Activated CD8-positive, alpha-beta T cell treated with anti-CD3 and anti-CD28 coated beads for 36 hours (primary cell): ENCODE measurements at regions not wholly inside any gene's neighbourhood (a gene's known extent, or its start where the extent isn't known, plus 50 kb on each side); places are given as distances from the start of the nearest gene placed in this dataset.

Experiments
- ATAC-seq: fragments of 200-7000 bp; cut with Tn5 transposase; one replicate; pipeline ENCODE4 v1.10.0; 2021; ENCODE audit warnings: mild to moderate bottlenecking, moderate library complexity
- CTCF ChIA-PET: fragments of 350-600 bp; sonication (Branson Sonifier 250); formaldehyde crosslinking; loops from one replicate; lab custom pipeline; 2021; ENCODE audit warnings: antibody characterized with exemption; lab: Charles Lee
- POLR2A ChIA-PET: fragments of 350-600 bp; sonication (Branson Sonifier 250); formaldehyde crosslinking; loops from one replicate; lab custom pipeline; 2021; ENCODE audit warnings: antibody characterized with exemption; lab: Charles Lee
- DNase-seq: peaks from one replicate; pipeline ENCODE4 v3.0.0-alpha.2; 2020
- H3K27ac Mint-ChIP-seq: one replicate; pipeline ENCODE4 v1.8.0; 2021; ENCODE audit warnings: mild to moderate bottlenecking, mixed read lengths
- H3K27me3 Mint-ChIP-seq: one replicate; pipeline ENCODE4 v1.8.0; 2021; ENCODE audit warnings: mixed read lengths
- H3K36me3 Mint-ChIP-seq: one replicate; pipeline ENCODE4 v1.8.0; 2021; ENCODE audit warnings: low read depth, mixed read lengths
- H3K4me1 Mint-ChIP-seq: one replicate; pipeline ENCODE4 v1.8.0; 2021; ENCODE audit warnings: low read depth, mixed read lengths
- H3K4me3 Mint-ChIP-seq: one replicate; pipeline ENCODE4 v1.8.0; 2021; ENCODE audit warnings: mild to moderate bottlenecking, moderate library complexity, mixed read lengths
- H3K9me3 Mint-ChIP-seq: one replicate; pipeline ENCODE4 v1.8.0; 2021; ENCODE audit warnings: mixed read lengths
- intact Hi-C: fragments of 100-400 bp; cut with micrococcal nuclease; formaldehyde crosslinking; loops from one replicate; pipeline ENCODE4 v1.10.0; 2022
- TF ChIP-seq, protein P1 (sequence below): fragments of 200-600 bp; IDR thresholded peaks from one replicate; pipeline ENCODE4 v1.8.0; 2022; ENCODE audit warnings: antibody characterized with exemption, mild to moderate bottlenecking

- CTCF ChIA-PET, result no interaction called here
- DNase-seq (no peak), ATAC-seq (no peak)
- no peak overlapping the region for H3K27ac Mint-ChIP-seq
- no peaks in the 10 kb centered on the region for H3K27me3 Mint-ChIP-seq
- H3K4me1 Mint-ChIP-seq, result no peaks in the 10 kb centered on the region
- TF ChIP-seq, protein P1, sequence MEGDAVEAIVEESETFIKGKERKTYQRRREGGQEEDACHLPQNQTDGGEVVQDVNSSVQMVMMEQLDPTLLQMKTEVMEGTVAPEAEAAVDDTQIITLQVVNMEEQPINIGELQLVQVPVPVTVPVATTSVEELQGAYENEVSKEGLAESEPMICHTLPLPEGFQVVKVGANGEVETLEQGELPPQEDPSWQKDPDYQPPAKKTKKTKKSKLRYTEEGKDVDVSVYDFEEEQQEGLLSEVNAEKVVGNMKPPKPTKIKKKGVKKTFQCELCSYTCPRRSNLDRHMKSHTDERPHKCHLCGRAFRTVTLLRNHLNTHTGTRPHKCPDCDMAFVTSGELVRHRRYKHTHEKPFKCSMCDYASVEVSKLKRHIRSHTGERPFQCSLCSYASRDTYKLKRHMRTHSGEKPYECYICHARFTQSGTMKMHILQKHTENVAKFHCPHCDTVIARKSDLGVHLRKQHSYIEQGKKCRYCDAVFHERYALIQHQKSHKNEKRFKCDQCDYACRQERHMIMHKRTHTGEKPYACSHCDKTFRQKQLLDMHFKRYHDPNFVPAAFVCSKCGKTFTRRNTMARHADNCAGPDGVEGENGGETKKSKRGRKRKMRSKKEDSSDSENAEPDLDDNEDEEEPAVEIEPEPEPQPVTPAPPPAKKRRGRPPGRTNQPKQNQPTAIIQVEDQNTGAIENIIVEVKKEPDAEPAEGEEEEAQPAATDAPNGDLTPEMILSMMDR, result no peak
- H3K36me3 Mint-ChIP-seq, result no peaks in the 10 kb centered on the region
- POLR2A ChIA-PET, result no interaction called here
- no peaks in the 10 kb centered on the region for H3K9me3 Mint-ChIP-seq
- no peak overlapping the region for H3K4me3 Mint-ChIP-seq
- intact Hi-C loops, result no loop called here
Observed at GRCh38 chr4:18666322-18666721, 644.8 kb upstream of the LCORL start.

- no peak for DNase-seq
- no peak for ATAC-seq
- POLR2A ChIA-PET, result interaction anchor here (0.6 kb wide), 1 partner anchor 32 kb away, joined by 5 read pairs; no protein-coding TSS in a partner anchor
- no peak overlapping the region for H3K27ac Mint-ChIP-seq
- intact Hi-C loops, result no loop called here
- TF ChIP-seq, protein P1, result no peak
- CTCF ChIA-PET, result no interaction called here
- H3K36me3 Mint-ChIP-seq, result no peaks in the 10 kb centered on the region
- H3K27me3 Mint-ChIP-seq, result no peaks in the 10 kb centered on the region
- no peak overlapping the region for H3K4me3 Mint-ChIP-seq
- no peaks in the 10 kb centered on the region for H3K4me1 Mint-ChIP-seq
- H3K9me3 Mint-ChIP-seq, result no peaks in the 10 kb centered on the region
Observed at GRCh38 chr4:18664171-18664570, 642.6 kb upstream of the LCORL start.

- Mint-ChIP-seq H3K4me3 (no peak overlapping the region), H3K4me1 (no peaks in the 10 kb centered on the region), H3K27ac (no peak overlapping the region), H3K27me3 (peaks cover 1% of the 10 kb centered on the region), H3K36me3 (no peaks in the 10 kb centered on the region), H3K9me3 (peaks cover 10% of the 10 kb centered on the region)
- intact Hi-C loops, result no loop called here
- DNase-seq (no peak), ATAC-seq (no peak)
- POLR2A ChIA-PET, result no interaction called here
- CTCF ChIA-PET, result no interaction called here
- TF ChIP-seq, protein P1, result no peak
Observed at GRCh38 chr4:18645351-18645750, 623.8 kb upstream of the LCORL start.

DNA sequence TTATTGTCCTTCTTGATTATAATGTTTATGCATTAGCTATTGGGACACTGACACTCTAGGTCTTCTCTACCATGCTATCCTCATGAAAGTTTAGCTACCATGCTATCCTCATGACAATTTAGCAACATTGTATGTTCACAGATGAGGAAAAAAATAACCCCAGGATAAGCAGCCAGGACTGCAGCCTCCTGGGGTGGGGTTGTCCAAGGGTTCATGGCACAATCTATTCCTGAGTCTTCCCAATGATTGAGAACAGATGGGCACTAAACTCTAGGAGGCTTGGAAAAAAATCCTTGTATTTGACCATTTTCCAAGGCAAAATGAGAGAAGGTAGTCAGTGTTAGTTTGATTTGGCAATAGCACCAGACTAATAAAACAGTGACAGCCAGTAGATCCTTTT lies 619.8 kb upstream of the LCORL start:
- DNase-seq (no peak), ATAC-seq (no peak)
- no peak overlapping the region for H3K4me3 Mint-ChIP-seq
- TF ChIP-seq, protein P1, result no peak
- H3K9me3 Mint-ChIP-seq, result no peaks in the 10 kb centered on the region
- no peak overlapping the region for H3K27ac Mint-ChIP-seq
- intact Hi-C loops, result no loop called here
- ChIA-PET POLR2A (no interaction called here), CTCF (no interaction called here)
- peaks cover 1% of the 10 kb centered on the region for H3K27me3 Mint-ChIP-seq
- no peaks in the 10 kb centered on the region for H3K4me1 Mint-ChIP-seq
- H3K36me3 Mint-ChIP-seq, result no peaks in the 10 kb centered on the region

GRCh38 chr4:18638031-18638430 lies 616.5 kb upstream of the LCORL start:
- intact Hi-C loops, result no loop called here
- Mint-ChIP-seq H3K4me1 (no peaks in the 10 kb centered on the region), H3K27ac (no peak overlapping the region), H3K36me3 (no peaks in the 10 kb centered on the region), H3K27me3 (no peaks in the 10 kb centered on the region), H3K4me3 (no peak overlapping the region), H3K9me3 (no peaks in the 10 kb centered on the region)
- no peak for DNase-seq
- ChIA-PET POLR2A (no interaction called here), CTCF (no interaction called here)
- TF ChIP-seq, protein P1, result no peak
- ATAC-seq, result no peak
